ENCODE measurements at regions not wholly inside any gene's neighbourhood (a gene's known extent, or its start where the extent isn't known, plus 50 kb on each side); places are given as distances from the start of the nearest gene placed in this dataset.
A peak's percentile ranks its signal among the peaks of the same experiment; 100 is the strongest.

DNA sequence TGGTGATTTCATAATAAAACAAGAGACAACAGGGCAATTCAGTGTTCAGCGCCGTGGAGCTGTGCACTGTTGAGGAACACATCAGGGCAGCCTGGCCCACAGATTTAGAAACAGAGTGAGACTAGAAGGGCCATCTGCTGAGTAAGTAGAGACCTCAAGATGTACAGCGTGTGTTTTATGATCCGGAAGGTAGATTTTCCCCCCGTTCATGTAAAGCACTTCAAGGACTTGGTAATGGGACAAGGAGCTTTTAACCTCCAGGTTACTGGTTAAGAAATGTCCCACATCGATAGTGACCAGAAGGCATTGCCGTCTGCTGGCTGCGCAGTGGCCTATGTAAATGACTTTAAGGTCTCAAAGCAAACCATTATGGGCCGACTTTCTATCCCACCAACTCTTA is 1057.7 kb upstream of the EEF2KMT start:
- DNase-seq: no peak

DNA sequence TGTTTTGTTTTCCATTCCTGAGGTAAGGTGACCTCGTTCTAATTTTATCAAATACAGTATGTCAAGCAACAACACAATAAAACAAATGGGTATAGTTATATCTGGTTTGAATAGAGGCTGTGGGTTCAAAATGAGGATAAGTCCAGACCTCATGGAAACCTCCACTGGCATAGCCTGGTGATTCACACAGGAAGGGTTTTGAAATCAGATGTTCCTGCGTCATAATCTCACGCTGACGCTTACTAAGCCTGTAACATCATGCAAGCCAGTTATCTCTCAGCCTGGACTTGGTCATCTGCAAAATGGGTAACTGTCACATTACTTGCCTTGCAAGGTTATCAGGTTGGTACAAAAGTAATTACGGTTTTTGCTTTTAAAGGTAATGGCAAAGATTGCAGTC is 1056.3 kb upstream of the EEF2KMT start:
- DNase-seq: no peak

DNA sequence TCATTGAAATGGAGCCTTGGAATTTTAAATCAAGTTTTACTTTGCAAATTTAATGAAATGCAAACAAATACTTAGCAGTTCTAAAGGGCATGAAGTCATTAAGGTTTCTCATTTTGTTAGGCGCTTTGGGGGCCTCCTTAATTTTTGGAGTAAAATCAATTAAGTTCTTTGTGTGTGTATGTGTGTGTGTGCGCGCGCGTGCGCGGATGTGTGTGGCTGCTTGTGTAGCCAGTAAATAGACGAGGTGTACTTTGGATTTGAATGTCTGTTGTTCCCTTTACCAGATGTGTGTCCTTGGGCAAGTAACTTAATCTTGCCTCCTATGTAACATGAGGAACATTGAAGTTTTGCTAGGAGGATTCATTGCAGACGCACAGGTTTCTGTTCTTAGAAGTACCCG is 1051.4 kb upstream of the EEF2KMT start:
- no peak for DNase-seq

DNA sequence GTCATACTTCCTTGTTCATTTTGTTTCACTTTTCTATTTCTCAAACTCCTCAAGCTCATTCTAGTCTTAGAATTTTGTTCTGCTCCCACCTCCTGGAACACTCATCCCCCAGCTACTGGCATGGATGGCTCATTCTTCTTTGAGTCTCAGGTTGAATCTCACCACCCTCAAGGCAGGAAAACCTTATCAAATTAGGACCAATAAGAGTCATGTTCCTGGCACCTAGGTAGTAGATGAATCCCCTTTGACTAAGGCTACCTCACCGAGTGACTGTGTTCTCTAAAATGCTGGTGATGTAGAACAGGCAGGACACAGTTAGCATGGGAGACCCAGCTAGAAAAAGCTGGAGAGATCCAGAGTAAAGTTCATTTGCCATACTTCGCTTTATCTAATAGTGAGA is 1050.8 kb upstream of the EEF2KMT start:
- DNase-seq: no peak

DNA sequence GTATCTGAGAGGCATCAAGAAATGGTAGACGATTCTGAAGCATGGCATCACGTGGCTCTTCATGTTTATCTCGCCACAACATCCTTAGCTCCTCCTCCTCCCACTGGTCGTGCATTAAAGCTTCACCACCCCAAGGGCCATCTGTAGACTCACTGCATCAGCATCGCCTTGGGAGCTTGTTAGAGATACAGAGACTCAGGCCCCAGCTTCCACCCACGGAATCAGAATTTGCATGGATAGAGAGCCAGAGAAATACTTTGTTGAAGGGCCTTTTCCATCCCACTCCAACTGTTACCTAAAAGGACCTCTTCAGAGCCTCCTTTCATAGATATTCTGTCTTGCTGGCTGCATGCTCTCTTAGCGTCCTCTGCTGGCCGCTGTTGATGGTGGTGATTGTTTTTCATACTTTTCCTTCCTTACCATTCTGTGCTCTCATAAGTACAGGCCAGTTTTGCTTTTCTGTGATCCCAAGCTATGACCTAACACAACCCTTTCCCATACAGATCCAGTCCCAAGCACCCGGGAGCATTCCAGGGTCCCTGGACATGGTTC is 1049.4 kb upstream of the EEF2KMT start:
- no peak for DNase-seq

DNA sequence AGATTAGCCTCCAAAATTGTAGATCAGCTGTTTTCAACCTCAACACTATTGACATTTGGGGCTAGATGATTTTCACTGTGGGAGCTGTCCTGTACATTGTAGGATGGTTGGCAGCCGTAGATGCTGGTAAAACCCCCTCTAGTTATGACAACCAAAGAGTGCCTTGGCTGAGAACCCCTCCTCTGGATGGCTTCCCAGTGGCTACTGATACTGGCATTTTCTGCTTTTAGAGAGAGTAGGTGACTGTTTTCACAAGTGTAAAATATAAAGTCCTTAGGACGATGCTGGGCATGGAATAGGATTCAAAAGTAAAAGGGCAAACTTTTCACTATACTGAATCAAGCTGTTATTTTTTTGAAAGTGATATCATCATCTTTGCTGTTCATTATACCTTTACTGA is 1048.8 kb upstream of the EEF2KMT start:
- DNase-seq: no peak

DNA sequence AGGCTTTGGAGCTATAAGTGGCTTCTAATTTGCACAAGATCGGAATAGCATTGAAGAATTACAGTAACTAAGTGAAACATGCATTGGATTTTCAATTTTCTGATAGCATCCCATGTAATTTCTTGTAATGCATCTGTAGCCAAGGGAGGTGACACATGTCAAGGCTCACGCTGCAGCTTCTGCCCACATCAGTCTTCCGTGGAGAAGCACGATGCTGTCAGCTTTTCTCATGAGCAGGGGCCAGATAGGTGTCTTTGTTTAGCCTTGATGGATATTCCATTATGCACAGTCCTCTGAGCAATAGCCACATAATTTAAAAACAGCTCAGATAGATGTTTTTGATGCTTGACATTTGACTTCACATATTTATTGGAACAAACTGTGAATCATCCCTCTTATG is 1046.9 kb upstream of the EEF2KMT start:
- DNase-seq: peak in 1 of 56 donors; percentile 3

DNA sequence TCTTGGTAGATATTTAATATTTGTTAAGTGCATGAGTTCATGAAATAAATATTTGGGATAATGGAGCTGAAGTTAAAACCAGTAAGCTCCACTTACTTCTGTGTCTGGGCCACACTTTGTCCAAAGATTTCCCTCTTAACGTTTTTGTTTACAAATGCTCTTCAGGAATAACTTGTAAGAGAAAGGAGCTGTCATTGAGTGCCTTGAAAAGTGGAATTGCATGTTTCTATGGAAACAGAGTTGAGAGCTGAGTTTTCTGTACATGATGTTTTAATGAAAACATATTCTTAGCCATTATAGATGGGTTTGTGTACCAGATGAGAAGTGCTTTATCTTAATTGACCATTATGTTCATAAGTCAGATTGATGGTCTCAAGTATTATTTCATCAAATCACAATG is 1045.4 kb upstream of the EEF2KMT start:
- no peak for DNase-seq

DNA sequence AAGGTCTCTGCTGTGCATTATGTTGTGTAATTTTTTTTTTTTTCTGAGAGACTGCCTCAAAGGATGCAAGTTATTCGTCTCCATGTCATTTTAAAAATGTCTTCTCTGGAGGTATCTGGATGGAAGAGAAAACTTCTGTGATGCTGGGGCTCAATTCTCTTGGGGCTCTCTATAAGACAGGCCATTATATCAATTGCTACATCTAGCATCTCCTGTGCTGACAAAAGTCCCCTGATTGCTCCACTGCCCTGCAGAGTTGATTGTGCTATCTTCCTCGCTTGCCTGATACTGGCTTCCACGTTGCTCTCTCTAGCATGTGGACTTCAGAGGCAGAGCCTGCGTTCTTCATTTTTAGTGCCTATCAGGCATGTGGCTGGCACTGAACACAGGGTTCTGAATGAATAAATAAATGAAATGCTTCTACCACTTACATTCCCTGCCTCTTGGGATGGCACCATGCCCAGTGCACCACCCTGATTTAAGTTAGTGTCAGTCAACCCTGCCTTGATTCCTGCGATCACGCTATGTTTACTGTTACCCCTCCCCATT is 1035.5 kb upstream of the EEF2KMT start:
- DNase-seq: no peak

DNA sequence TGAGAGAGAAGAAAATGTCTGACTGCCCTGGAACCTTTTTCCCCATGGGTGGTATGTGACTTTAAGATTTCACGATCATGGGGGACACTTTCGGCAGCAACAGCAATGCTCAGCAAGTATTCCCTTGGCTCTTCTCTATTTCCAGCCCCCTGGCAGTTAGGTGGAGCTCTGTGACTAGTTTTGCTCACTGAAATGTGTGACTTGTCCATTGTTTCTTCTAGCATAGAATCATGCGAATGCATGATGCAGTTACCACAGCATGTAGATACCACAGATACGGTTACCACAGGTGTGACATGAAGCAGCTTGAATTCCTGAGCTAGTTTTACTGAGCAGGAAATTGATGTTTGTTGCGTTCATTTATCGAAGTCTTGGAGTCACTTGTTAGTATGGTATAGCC is 1034.5 kb upstream of the EEF2KMT start:
- no peak for DNase-seq

DNA sequence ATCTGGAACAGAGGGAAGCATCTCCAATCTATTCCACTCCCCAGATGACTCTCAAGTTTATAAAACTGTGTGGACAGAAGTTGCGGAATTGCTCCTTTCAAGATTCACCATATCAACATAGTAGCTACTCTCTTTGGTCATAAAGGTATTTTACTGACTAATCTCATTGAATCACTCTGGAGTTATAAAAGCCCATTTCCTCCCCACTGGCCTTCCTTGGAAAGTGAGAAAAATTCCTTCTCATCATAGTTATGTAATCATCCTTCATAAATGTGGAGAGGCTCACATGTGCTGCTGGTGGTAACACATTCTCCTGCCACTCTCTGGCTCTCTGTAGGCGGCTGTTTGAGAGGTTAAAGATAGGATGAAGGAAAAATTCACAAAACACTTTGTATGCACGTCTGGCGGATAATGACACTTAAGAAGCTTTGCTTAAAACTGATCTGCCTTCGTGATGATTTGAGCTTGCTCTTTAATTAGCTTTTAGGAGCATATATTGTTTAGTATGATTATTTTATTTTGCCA is 1034.0 kb upstream of the EEF2KMT start:
- peak in 22 of 56 donors; percentile 0 to 55 (median 6) for DNase-seq

DNA sequence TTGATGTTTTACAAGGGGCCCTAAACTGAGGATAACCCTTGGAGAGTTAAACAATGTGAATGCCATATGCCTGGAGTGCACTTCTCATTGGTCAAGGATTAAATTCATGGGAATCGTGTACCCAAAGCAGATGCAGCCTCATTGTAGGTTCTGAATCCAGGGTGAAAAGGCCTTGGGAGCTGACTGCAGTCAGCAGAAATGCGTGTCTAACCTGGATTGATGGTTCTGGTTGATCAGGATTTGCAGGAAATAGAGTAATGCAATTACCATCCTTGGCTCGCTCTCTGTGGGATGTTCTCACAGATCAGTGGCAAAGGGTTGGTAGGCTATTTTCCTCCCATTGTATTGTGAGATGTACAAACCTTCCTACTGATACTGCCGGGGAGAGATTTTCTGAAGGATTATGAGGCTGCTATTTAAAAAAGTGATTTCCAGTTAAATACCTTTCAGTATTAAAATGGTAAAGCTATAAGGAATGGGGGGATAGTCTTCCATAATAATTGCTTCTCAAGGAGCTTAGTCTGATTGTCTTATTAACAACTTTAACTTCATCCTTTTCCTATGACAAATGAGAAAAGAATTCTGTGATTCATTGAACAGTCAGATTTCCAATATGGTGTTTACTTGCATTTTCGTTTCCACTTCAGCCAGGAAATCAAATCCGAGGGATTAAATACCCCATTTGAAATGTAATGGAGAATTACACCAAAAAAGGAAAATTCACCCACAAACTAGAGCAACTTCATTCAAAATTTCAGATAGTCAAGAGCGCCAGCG is 1028.1 kb upstream of the EEF2KMT start:
- DNase-seq: no peak

DNA sequence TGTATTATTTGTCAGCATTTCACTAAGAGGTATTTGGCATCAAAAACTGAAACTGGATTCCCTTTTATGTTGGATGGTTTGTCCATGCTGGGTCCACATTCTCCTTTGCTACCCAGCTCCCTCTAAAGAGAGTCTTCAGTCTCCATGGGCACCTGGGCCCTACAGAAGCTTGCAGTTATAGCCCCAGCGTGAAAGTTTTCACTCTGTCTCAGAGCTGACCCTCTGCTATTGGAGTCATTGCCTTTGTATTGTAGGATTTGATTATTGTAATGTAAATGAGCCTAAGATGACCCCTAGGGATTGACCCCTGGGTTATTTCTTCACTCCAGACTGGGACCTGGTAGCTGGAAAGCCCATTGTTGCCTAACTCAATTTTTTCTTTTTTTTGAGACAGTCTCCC is 1026.5 kb upstream of the EEF2KMT start:
- no peak for DNase-seq

DNA sequence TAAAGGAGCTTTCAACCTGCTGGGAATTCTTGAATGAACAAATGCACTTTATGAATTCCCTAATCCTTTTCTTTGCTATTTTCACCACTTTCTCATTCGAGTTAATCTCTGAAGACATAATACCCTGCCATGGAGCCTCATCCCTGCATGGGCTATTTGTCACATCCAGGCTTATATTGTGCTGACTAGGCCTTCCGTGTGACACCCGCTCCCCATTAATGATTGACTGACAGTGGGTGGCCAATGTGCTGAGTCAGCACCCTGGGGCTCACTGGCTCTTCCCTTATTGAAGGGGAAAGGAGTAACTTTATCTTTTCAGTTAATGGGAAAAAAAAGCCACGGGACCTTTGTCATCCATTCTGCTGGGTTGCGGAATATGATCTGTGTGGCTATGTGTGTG is 1024.8 kb upstream of the EEF2KMT start:
- no peak for DNase-seq

DNA sequence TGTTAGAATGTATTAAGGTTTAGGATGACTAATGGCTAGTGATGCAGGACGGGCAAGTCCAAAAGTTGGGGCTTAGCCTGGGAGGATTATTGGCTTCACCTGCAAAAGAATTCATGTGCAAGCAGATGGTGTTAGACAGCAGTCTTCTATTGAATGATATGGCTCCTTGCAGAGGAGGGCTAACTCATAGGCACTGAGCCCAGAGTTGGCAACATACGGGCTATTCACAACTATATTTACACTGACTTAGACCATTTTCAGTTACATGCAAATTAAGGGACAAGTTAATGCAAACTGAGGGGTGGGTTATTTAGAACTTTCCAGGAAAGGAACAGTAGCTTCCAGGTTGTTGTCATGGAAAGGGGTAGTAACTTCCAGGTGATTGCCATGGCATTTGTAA is 1017.1 kb upstream of the EEF2KMT start:
- DNase-seq: no peak

DNA sequence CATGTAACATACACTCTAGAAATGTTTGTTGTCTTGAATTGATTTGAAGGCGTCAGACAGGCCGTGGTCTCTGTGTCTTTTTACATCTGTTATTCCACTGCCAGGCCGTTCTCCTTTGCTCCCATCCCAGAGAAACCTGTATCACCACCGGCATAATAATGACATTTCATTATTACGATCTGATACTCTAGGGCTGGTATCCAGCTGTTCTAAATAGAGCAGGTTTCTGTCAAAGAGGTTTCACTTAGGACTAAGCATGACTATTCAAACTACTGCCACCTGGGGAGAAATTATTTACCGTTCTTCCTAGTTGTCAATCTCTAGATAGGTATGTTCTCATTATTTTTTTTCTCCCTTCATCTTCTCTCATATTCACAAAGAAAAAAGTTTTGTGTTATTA is 1016.2 kb upstream of the EEF2KMT start:
- no peak for DNase-seq

DNA sequence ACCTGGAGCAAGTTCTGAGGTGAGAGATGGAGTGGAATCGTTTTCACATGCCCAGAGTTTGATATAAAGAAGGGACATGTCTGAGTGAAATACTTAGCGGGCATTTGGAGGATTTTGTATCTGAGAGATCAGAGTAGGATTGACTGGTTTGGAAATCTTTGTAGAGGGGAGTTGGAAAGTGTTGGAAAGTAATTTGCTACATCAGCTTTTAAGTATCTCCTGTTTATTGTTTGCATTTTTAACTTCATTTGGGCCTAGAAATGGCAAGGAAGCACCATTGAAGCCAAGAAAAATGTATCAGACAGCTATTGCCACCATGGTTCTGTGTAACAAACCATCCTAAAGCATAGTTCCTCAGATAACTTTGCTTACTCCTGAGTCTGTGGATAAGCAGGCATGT is 1015.1 kb upstream of the EEF2KMT start:
- DNase-seq: no peak

DNA sequence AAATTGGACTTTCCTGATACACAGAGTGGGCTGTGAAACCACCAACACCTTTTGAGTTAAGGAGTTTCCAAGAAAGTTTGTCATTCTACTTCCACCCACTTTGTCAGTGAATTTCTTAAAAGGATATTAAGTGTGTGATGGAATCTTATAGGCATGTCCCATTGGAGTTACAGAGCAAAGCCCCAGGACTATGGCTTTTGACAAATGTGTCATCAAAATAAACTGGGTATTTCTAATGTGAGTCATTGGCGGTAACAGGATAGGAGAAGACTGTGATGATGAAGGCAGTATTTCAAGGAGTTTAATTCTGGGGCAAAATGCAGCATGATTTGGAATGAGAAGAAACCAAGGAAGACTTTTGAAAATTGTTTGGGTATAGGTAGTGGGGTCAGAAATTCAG is 1013.8 kb upstream of the EEF2KMT start:
- no peak for DNase-seq

DNA sequence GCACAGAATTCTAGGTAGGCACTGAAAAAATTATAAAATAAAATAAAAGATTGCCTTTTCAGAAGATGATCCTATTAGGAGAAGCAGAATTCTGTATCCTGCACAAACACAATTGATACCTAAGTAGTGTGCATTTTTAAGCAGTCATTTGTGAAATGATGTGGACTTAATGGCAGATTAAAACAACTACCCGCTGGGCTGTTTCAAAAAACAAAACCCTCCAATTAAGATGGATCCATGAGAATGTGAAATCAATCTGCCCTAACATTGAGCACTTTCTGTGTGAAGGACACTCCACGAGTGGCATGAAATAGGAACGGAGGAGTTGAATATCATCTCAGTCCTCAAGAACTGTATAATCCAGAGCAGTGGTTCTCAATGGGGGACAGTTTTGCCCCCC is 1012.8 kb upstream of the EEF2KMT start:
- DNase-seq: no peak

DNA sequence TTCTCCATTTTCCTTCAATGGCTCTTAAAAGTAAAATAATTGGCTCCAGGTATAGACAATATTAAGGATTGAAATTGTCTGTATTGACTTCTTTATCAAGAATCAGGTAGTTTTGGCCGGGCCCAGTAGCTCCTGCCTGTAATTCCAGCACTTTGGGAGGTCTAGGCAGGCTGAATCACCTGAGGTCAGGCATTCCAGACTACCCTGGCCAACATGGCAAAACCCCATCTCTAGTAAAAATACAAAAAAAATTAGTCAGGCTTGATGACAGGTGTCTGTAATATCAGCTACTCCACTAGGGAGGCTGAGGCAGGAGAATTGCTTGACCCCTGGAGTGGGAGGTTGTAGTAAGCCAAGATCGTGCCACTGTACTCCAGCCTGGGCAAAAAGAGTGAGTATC is 1008.5 kb upstream of the EEF2KMT start:
- DNase-seq: no peak

DNA sequence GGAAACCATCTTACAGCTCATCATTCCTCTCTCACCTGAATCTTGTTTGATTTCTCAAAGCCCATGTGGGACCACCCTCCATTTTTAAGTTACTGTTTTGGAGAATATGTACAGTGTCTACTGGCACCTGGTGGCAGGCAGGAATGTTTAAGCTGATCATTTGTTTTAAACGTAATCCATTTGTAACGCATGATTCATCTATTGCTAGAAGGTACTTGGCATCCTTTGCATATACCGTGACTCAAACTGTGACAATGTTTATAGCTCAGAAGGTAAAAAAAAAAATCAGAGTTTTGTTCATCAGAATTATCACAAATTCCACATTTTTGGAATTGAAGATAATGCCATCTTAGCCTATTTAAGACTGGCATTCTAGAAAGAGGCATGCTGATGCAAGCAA is 1007.5 kb upstream of the EEF2KMT start:
- DNase-seq: peak in 1 of 56 donors; percentile 3

DNA sequence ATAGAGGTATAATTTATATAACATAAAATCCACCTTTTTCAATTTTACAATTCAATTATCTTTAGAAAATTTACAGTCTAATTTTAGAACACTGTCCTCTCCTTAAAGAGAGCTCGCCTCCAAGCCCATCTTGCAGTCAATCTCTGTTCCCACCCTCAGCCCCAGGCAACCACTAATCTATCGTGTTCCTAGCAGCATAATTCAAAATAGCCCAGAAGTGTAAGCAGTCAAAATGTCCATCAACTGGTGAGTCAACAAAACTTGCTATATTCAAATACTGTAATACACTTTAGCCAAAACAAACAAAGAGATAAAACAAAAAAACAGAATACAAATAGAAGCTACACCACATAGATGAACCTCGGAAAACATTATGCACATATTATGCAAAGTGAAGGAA is 1006.8 kb upstream of the EEF2KMT start:
- DNase-seq: no peak

DNA sequence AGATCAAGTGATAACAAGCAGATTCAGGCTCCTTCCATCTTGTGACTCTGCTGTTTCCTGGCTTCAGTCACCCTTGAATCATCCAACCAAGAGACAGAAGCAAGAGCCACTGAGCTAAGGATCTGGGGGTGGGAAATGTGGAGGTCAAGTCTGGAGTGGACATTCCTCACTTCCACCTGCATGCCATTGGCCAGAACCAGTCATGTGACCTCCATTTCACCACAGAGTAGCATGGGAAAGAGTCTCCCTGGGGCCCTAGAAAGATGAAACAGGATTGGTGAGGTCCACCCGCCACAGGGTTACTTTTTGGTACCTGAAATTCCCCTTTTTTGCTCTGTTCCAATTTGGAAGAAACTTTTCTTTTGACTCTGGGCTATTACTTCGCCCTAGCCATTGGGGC is 1006.0 kb upstream of the EEF2KMT start:
- no peak for DNase-seq

Measured in nucleus accumbens (tissue), 56 donors.